ENCODE measurements at regions not wholly inside any gene's neighbourhood (a gene's known extent, or its start where the extent isn't known, plus 50 kb on each side); places are given as distances from the start of the nearest gene placed in this dataset.

- no peak for TF ChIP-seq EZH2 (IDR thresholded peaks at IDR 0.05; ENCODE audit: insufficient read depth, poor library complexity, severe bottlenecking)
- TF ChIP-seq EZH2phosphoT487 (IDR thresholded peaks at IDR 0.05; ENCODE audit: insufficient read depth, low read depth) = no peak
These were observed 317.8 kb upstream of the ATP10B start for GRCh38 chr5:161169776-161170175.

All from GM23248 (cell line).